ENCODE measurements at regions not wholly inside any gene's neighbourhood (a gene's known extent, or its start where the extent isn't known, plus 50 kb on each side); places are given as distances from the start of the nearest gene placed in this dataset.

GRCh38 chr11:8332891-8333290 lies 69.2 kb upstream of the LMO1 start:
- Histone ChIP-seq H3K36me3 (no peaks in the 10 kb centered on the region), H3K4me1 (peaks cover 4 to 5% of the 10 kb centered on the region in 2 donors), H3K4me3 (no peak overlapping the region), H3K27me3 (no peaks in the 10 kb centered on the region), H3K9me3 (no peaks in the 10 kb centered on the region), H3K27ac (no peak overlapping the region)
- ATAC-seq: no peak
- DNase-seq: no peak
- intact Hi-C loops (cut with DNase I; ENCODE audit: low total_unique reads): loop anchor here (5.0 kb wide), 1 partner anchor 234 kb away; no protein-coding TSS in a partner anchor
- in situ Hi-C loops (cut with MboI; ENCODE audit: low sequenced_read_pairs in 4 of 4): loop anchor here in 1 of 4 donors (25.0 kb wide), 1 partner anchor 229 kb away; no protein-coding TSS in a partner anchor
- TF ChIP-seq CTCF (IDR thresholded peaks at IDR 0.05 in 4 of 5, conservative IDR thresholded peaks at IDR 0.05 in 1 of 5): no peak
- no peak for TF ChIP-seq POLR2A (IDR thresholded peaks at IDR 0.05)

GRCh38 chr11:8332196-8332595 lies 68.5 kb upstream of the LMO1 start:
- Histone ChIP-seq H3K9me3 (no peaks in the 10 kb centered on the region), H3K4me1 (peaks cover 4 to 5% of the 10 kb centered on the region in 2 donors), H3K27me3 (no peaks in the 10 kb centered on the region), H3K27ac (no peak overlapping the region), H3K4me3 (no peak overlapping the region), H3K36me3 (no peaks in the 10 kb centered on the region)
- intact Hi-C loops (cut with DNase I; ENCODE audit: low total_unique reads) (loop anchor here (5.0 kb wide), 1 partner anchor 235 kb away; no protein-coding TSS in a partner anchor), in situ Hi-C loops (cut with MboI; ENCODE audit: low sequenced_read_pairs in 4 of 4) (loop anchor here in 1 of 4 donors (25.0 kb wide), 1 partner anchor 230 kb away; no protein-coding TSS in a partner anchor)
- TF ChIP-seq CTCF (IDR thresholded peaks at IDR 0.05 in 4 of 5, conservative IDR thresholded peaks at IDR 0.05 in 1 of 5) (no peak), POLR2A (IDR thresholded peaks at IDR 0.05) (no peak)
- ATAC-seq: no peak
- DNase-seq: no peak

- H3K27ac ChIP-seq: no peak overlapping the region
- intact Hi-C loops (cut with DNase I; ENCODE audit: low total_unique reads) (loop anchor here (5.0 kb wide), 1 partner anchor 236 kb away; no protein-coding TSS in a partner anchor), in situ Hi-C loops (cut with MboI; ENCODE audit: low sequenced_read_pairs in 4 of 4) (loop anchor here in 1 of 4 donors (25.0 kb wide), 1 partner anchor 231 kb away; no protein-coding TSS in a partner anchor)
- DNase-seq (no peak), ATAC-seq (no peak)
- H3K4me3 ChIP-seq: no peak overlapping the region
- H3K9me3 ChIP-seq: no peaks in the 10 kb centered on the region
- no peak for TF ChIP-seq POLR2A (IDR thresholded peaks at IDR 0.05)
- no peak for TF ChIP-seq CTCF (IDR thresholded peaks at IDR 0.05 in 4 of 5, conservative IDR thresholded peaks at IDR 0.05 in 1 of 5)
- no peaks in the 10 kb centered on the region for H3K36me3 ChIP-seq
- H3K27me3 ChIP-seq: no peaks in the 10 kb centered on the region
- peaks cover 4 to 5% of the 10 kb centered on the region in 2 donors for H3K4me1 ChIP-seq
These were observed 68.1 kb upstream of the LMO1 start for GRCh38 chr11:8331767-8332166.

GRCh38 chr11:8330896-8331295 lies 67.2 kb upstream of the LMO1 start:
- Histone ChIP-seq H3K36me3 (no peaks in the 10 kb centered on the region), H3K27ac (no peak overlapping the region), H3K9me3 (no peaks in the 10 kb centered on the region), H3K4me3 (no peak overlapping the region), H3K27me3 (no peaks in the 10 kb centered on the region), H3K4me1 (peaks cover 4 to 5% of the 10 kb centered on the region in 2 donors)
- ATAC-seq (no peak), DNase-seq (no peak)
- TF ChIP-seq POLR2A (IDR thresholded peaks at IDR 0.05) (no peak), CTCF (IDR thresholded peaks at IDR 0.05 in 4 of 5, conservative IDR thresholded peaks at IDR 0.05 in 1 of 5) (no peak)
- in situ Hi-C loops (cut with MboI; ENCODE audit: low sequenced_read_pairs in 4 of 4): loop anchor here in 1 of 4 donors (25.0 kb wide), 1 partner anchor 231 kb away; no protein-coding TSS in a partner anchor
- intact Hi-C loops (cut with DNase I; ENCODE audit: low total_unique reads): loop anchor here (5.0 kb wide), 1 partner anchor 236 kb away; no protein-coding TSS in a partner anchor
